ENCODE measurements at regions not wholly inside any gene's neighbourhood (a gene's known extent, or its start where the extent isn't known, plus 50 kb on each side); places are given as distances from the start of the nearest gene placed in this dataset.
"Not testable (repeated sequence)": the region's sequence is repeated elsewhere in the genome, so short reads cannot be mapped to it uniquely, and the experiment has no call there.

GRCh38 chr6:3672339-3672738 lies 79.2 kb downstream of the PXDC1 start:
- POLR2A ChIA-PET, H3K27ac Mint-ChIP-seq: not testable (repeated sequence)

DNA sequence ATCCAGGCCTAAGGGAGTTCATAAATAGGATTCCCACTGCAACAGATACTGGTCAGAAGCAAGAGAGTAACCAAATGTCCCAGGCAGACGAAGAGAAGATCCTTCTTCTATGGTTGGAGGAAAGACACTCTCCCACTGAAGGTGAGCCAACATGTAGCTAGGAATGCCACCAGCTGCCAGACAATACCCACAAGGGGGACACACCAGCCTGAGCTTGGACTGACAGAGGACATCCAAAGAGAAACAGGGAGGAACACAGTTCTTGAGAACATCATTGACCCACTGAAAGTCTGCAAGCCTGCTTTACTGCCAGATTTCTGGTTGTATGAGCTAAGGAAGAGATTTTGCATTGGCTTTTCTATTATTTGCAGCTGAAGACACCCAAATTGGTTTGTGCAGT lies 80.1 kb downstream of the PXDC1 start:
- Mint-ChIP-seq H3K4me1 (no peaks in the 10 kb centered on the region), H3K9me3 (peaks cover 4% of the 10 kb centered on the region), H3K27ac (no peak overlapping the region), H3K27me3 (peaks cover 8% of the 10 kb centered on the region), H3K36me3 (no peaks in the 10 kb centered on the region), H3K4me3 (no peak overlapping the region)
- ATAC-seq (ENCODE audit: low read depth) (no peak), DNase-seq (no peak)
- POLR2A ChIA-PET, result no interaction called here

More at GRCh38 chr6:3672339-3672738, 79.2 kb downstream of the PXDC1 start:
- not testable (repeated sequence) for H3K4me1 Mint-ChIP-seq; H3K27me3 Mint-ChIP-seq; DNase-seq; H3K4me3 Mint-ChIP-seq; ATAC-seq (ENCODE audit: low read depth); H3K36me3 Mint-ChIP-seq; H3K9me3 Mint-ChIP-seq

DNA sequence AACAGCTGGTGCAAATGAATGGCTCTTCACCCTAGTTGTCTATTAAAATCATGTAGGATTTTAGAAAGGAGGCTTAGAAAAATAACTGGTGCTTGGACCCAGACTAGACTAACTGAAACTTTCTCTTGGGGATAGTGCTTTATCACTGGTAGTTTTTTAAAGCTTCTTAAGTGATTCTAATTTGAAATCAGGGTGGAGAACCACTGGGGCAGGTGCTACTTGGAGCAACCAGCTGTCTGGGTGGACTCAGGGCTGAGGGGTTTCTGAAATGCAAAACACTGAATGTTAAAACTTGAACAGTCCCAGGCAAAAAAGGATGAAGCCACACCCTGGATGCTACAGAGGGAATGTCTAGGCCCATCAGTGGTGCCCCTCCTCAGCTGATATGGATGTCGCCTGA lies 81.2 kb downstream of the PXDC1 start:
- Mint-ChIP-seq H3K27ac (no peak overlapping the region), H3K36me3 (no peaks in the 10 kb centered on the region), H3K4me1 (no peaks in the 10 kb centered on the region), H3K9me3 (peaks cover 5% of the 10 kb centered on the region), H3K4me3 (no peak overlapping the region), H3K27me3 (peaks cover 5% of the 10 kb centered on the region)
- POLR2A ChIA-PET, result no interaction called here
- no peak for DNase-seq
- ATAC-seq (ENCODE audit: low read depth), result no peak

- H3K4me1 Mint-ChIP-seq, result no peaks in the 10 kb centered on the region
- DNase-seq, result no peak
- H3K27me3 Mint-ChIP-seq, result peaks cover 3% of the 10 kb centered on the region
- no peak for ATAC-seq (ENCODE audit: low read depth)
- H3K36me3 Mint-ChIP-seq, result no peaks in the 10 kb centered on the region
- peaks cover 5% of the 10 kb centered on the region for H3K9me3 Mint-ChIP-seq
- H3K4me3 Mint-ChIP-seq, result no peak overlapping the region
- POLR2A ChIA-PET, result no interaction called here
- H3K27ac Mint-ChIP-seq, result no peak overlapping the region
These were observed 81.6 kb downstream of the PXDC1 start for GRCh38 chr6:3669916-3670315.

DNA sequence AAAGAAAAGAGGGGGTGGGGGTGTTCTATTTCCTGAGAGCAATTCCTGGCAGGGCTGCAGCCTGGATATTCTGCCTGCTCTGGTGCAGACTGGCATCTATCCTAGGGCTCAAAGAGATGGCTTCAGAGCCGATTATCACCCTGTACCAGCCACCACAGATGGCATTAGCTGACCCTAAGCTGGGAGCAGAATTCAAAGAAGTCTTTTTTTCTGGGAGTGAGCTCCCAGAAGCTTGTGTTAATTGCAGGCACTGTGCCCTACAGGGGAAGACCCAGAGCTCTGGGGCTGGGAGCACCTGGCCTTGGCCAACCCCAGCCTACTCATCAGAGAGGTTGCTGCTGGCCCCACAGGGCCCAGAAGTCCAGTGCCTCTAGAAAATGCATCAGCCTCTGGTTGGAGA lies 85.9 kb downstream of the PXDC1 start:
- no peak for DNase-seq
- Mint-ChIP-seq H3K4me1 (no peaks in the 10 kb centered on the region), H3K36me3 (no peaks in the 10 kb centered on the region), H3K27me3 (peaks cover 3% of the 10 kb centered on the region), H3K27ac (no peak overlapping the region), H3K4me3 (no peak overlapping the region), H3K9me3 (peaks cover 5% of the 10 kb centered on the region)
- ATAC-seq (ENCODE audit: low read depth), result no peak
- POLR2A ChIA-PET, result no interaction called here

DNA sequence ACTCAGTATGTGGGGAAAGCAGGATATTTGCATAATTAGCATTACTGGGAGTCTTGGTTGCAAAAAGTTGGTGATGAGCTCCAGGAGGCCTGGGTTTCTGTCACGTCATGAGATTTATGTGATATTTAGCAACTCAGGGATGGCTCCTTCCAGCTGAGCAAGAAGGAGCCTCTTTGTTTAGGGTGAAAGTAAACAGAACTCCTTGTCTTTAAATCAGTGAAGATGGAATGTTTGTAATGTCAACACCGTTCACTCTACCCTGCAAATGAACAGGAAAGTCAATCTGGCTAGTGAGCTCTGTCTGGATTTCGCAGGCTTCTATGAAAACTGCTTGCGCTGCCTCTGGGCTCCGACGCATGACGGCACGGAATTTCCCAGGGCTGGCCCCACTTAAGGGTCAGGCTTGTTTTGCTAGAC lies 86.9 kb downstream of the PXDC1 start:
- ATAC-seq (ENCODE audit: low read depth) (no peak), DNase-seq (no peak)
- Mint-ChIP-seq H3K4me3 (no peak overlapping the region), H3K27me3 (peaks cover 3% of the 10 kb centered on the region), H3K27ac (no peak overlapping the region), H3K4me1 (no peaks in the 10 kb centered on the region), H3K9me3 (peaks cover 5% of the 10 kb centered on the region), H3K36me3 (no peaks in the 10 kb centered on the region)
- POLR2A ChIA-PET, result no interaction called here

DNA sequence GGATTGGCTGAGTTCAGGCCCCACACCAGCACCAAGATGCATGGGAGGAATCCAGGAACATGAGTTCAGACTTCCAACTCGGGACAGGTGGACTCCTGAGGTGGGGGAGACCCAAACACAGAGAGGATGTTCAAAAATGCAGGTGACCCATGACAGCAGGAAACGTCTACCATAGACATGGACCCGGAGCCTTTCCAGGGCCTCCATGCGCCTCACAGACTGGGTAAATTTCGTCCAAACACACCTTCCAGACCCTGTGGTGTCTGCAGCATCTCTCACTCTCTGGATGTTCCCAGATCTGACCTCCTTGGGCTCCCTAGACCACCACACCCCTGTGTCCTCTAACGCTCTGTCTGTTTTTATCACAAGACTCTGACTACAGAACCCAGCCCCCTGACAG lies 87.7 kb downstream of the PXDC1 start:
- Mint-ChIP-seq H3K4me3 (no peak overlapping the region), H3K9me3 (peaks cover 1% of the 10 kb centered on the region), H3K27me3 (peaks cover 3% of the 10 kb centered on the region), H3K27ac (no peak overlapping the region), H3K36me3 (no peaks in the 10 kb centered on the region), H3K4me1 (no peaks in the 10 kb centered on the region)
- DNase-seq (no peak), ATAC-seq (ENCODE audit: low read depth) (no peak)
- POLR2A ChIA-PET, result no interaction called here

DNA sequence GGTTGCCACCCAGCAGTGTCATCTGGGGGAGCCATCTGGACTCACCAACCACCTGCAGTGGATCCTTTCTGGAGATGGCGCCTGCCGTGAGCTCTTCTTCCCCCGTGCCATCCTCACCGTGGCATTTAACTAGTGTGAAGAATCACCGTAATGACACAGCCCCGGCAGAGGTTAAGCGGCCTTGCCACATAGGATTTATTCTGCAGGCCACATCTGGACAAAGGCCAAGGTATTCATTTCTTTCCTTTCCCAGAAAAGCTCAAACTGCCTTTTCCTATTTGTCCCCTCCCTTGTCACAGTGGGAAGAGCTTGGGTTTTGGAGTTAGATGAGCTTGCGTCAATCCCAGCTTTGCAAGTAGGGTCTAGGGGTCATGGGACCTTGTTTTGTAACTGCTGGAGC lies 88.4 kb downstream of the PXDC1 start:
- H3K4me1 Mint-ChIP-seq, result no peaks in the 10 kb centered on the region
- ATAC-seq (ENCODE audit: low read depth) (no peak), DNase-seq (no peak)
- H3K36me3 Mint-ChIP-seq, result no peaks in the 10 kb centered on the region
- H3K27ac Mint-ChIP-seq, result no peak overlapping the region
- H3K27me3 Mint-ChIP-seq, result peaks cover 3% of the 10 kb centered on the region
- H3K9me3 Mint-ChIP-seq, result peaks cover 1% of the 10 kb centered on the region
- POLR2A ChIA-PET, result no interaction called here
- no peak overlapping the region for H3K4me3 Mint-ChIP-seq

DNA sequence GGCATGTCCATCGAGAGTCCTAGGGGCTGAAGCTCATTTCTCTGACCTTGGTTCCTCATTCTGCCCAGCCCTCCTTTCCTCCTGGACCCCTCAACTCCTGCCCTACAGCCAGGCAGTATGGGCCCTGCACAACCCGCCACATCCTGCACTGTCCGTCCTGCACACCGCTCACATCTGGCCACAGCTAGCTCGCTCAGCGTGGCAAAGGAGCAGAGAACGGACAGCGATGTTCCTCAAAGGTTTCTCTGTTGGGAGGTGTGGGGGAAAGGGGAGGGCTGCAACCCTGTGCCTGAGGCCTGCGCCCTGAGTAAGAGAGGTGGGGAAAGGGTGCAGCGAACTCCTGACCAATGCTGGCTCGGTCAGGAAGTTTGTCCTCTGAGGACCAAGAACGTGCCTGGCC lies 90.1 kb downstream of the PXDC1 start:
- H3K9me3 Mint-ChIP-seq, result peaks cover 1% of the 10 kb centered on the region
- POLR2A ChIA-PET, result no interaction called here
- no peak overlapping the region for H3K27ac Mint-ChIP-seq
- no peak for DNase-seq
- no peak overlapping the region for H3K4me3 Mint-ChIP-seq
- H3K4me1 Mint-ChIP-seq, result no peaks in the 10 kb centered on the region
- no peaks in the 10 kb centered on the region for H3K36me3 Mint-ChIP-seq
- no peak for ATAC-seq (ENCODE audit: low read depth)
- no peaks in the 10 kb centered on the region for H3K27me3 Mint-ChIP-seq

- no peaks in the 10 kb centered on the region for H3K4me1 Mint-ChIP-seq
- POLR2A ChIA-PET, result no interaction called here
- H3K4me3 Mint-ChIP-seq, result no peak overlapping the region
- H3K36me3 Mint-ChIP-seq, result no peaks in the 10 kb centered on the region
- no peaks in the 10 kb centered on the region for H3K9me3 Mint-ChIP-seq
- ATAC-seq (ENCODE audit: low read depth), result no peak
- no peak overlapping the region for H3K27ac Mint-ChIP-seq
- no peak for DNase-seq
- no peaks in the 10 kb centered on the region for H3K27me3 Mint-ChIP-seq
These were observed 91.0 kb downstream of the PXDC1 start for GRCh38 chr6:3660473-3660872.

DNA sequence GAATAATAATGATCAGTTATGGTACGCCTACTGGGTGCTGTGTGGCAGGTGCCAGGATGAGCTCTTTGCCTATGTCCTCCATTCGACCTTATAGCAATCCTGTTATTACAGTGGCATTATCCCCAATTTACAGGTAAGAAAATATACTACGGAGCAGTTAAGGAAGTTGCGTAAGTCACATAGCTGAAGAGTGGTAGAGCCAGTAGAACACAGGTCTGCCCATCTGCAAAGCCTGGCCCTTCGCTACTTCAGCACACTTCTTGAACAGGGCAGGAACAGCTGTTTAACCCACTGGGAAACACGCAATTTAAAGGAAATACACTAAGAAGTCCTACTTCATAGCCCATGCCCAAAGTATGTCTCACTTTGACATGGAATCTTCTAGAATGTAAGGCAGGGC lies 91.8 kb downstream of the PXDC1 start:
- ATAC-seq (ENCODE audit: low read depth) (no peak), DNase-seq (no peak)
- H3K9me3 Mint-ChIP-seq, result no peaks in the 10 kb centered on the region
- no peak overlapping the region for H3K27ac Mint-ChIP-seq
- no peaks in the 10 kb centered on the region for H3K36me3 Mint-ChIP-seq
- no peaks in the 10 kb centered on the region for H3K27me3 Mint-ChIP-seq
- POLR2A ChIA-PET, result no interaction called here
- H3K4me1 Mint-ChIP-seq, result no peaks in the 10 kb centered on the region
- no peak overlapping the region for H3K4me3 Mint-ChIP-seq

- DNase-seq (no peak), ATAC-seq (ENCODE audit: low read depth) (no peak)
- Mint-ChIP-seq H3K4me3 (no peak overlapping the region), H3K4me1 (no peaks in the 10 kb centered on the region), H3K36me3 (no peaks in the 10 kb centered on the region), H3K27me3 (no peaks in the 10 kb centered on the region), H3K27ac (no peak overlapping the region), H3K9me3 (no peaks in the 10 kb centered on the region)
- POLR2A ChIA-PET, result no interaction called here
These were observed 95.4 kb downstream of the PXDC1 start for GRCh38 chr6:3656076-3656475.

- Mint-ChIP-seq H3K9me3 (no peaks in the 10 kb centered on the region), H3K4me3 (no peak overlapping the region), H3K4me1 (no peaks in the 10 kb centered on the region), H3K27ac (no peak overlapping the region), H3K36me3 (no peaks in the 10 kb centered on the region), H3K27me3 (no peaks in the 10 kb centered on the region)
- POLR2A ChIA-PET, result no interaction called here
- no peak for DNase-seq
- ATAC-seq (ENCODE audit: low read depth), result no peak
These were observed 96.6 kb downstream of the PXDC1 start for GRCh38 chr6:3654898-3655297.

DNA sequence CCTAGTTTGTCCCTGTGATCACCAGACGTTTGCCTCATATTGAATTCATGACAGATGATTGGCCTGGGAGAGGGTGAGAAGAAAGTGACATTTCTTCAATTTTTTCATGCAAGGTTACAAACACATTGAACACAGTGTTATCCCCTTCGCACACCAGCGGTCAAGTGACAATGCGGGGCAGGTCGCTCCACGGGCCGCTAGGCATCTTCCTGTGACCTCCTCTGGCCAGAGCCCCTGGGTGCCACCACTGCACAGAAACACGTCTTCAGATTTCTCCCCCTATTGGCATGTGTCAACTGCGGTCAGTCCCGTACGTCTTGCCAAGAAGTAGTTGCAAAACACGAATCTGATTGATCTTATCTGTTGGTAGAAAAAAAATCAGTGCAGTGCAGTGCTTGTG lies 97.1 kb downstream of the PXDC1 start:
- Mint-ChIP-seq H3K27ac (no peak overlapping the region), H3K4me3 (no peak overlapping the region), H3K27me3 (no peaks in the 10 kb centered on the region), H3K4me1 (no peaks in the 10 kb centered on the region), H3K36me3 (no peaks in the 10 kb centered on the region), H3K9me3 (no peaks in the 10 kb centered on the region)
- no peak for DNase-seq
- ATAC-seq (ENCODE audit: low read depth), result no peak
- POLR2A ChIA-PET, result no interaction called here

GRCh38 chr6:3653528-3654070 lies 97.9 kb downstream of the PXDC1 start:
- DNase-seq (no peak), ATAC-seq (ENCODE audit: low read depth) (no peak)
- Mint-ChIP-seq H3K27ac (no peak overlapping the region), H3K27me3 (no peaks in the 10 kb centered on the region), H3K4me1 (no peaks in the 10 kb centered on the region), H3K4me3 (no peak overlapping the region), H3K9me3 (no peaks in the 10 kb centered on the region), H3K36me3 (no peaks in the 10 kb centered on the region)
- POLR2A ChIA-PET, result no interaction called here

Measured in activated naive CD8-positive, alpha-beta T cell treated with anti-CD3 and anti-CD28 coated beads, Interleukin-2, amount 10 ng/mL, durations not matched to agents 7 days and 5 days (primary cell).